EH (cell line): ENCODE measurements at regions not wholly inside any gene's neighbourhood (a gene's known extent, or its start where the extent isn't known, plus 50 kb on each side); places are given as distances from the start of the nearest gene placed in this dataset.
"Not testable (repeated sequence)": the region's sequence is repeated elsewhere in the genome, so short reads cannot be mapped to it uniquely, and the experiment has no call there.

Experiments
- DNase-seq: peaks from one replicate; pipeline ENCODE4 v3.0.0-alpha.2; 2015; ENCODE audit warnings: low read depth

GRCh38 chr16:63702981-63703590, 1418.8 kb downstream of the CDH11 start:
- DNase-seq = no peak

DNA sequence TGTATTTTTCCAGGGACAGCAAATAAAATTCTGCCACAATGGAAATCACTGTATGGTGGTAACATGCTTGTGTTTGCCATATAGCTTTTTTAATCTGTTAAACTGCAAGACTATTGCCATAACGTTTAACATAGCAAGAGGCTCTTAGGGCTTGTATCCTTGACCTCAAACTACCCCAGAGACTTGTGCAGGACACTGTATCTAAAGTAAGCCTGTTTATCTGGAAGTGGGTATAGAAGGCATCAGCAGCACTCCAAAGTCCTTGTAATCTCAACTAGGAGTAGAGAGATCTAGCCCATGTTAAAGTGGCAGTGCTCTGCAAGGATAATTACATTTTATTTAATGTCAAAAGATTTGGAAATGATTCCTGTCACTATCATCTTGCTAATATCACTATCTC, 1424.1 kb downstream of the CDH11 start:
- DNase-seq = no peak

GRCh38 chr16:63695347-63695746, 1426.5 kb downstream of the CDH11 start:
- DNase-seq = no peak

DNA sequence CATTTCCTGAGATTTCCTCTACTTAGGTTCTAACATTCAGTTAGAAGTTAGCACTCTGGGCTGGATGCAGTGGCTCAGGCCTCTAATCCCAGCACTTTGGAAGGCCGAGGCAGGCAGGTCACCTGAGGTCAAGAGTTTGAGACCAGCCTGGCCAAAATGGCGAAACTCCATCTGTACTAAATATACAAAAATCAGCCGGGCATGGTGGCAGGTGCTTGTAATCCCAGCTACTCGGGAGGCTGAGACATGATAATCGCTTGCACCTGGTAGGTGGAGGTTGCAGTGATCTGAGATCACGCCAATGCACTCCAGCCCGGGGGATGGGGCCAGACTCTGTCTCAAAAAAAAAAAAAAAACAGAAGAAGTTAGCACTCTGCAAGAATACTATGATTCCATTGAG, 1430.9 kb downstream of the CDH11 start:
- no peak for DNase-seq

DNA sequence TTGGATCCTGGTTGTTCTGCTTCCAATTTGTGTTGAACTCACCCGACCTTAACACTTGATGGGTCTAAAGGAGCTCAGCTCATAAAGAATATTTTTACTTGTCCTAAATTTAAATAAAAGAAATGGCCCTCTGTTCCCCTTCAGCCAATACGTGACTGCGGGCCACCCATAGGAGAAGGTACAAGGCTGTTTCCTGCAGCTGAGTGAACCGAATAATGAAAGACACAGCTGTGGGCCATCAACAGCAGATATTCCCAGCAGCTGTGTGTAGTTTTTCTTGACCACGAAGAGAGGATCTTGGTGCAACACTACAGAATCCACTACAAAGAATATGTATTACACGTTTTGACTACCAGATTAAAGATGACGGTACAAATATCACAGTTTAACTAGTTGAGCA, 1431.6 kb downstream of the CDH11 start:
- DNase-seq = no peak

- DNase-seq = no peak
These were observed 1432.8 kb downstream of the CDH11 start for GRCh38 chr16:63689068-63689467.

- DNase-seq = no peak
These were observed 1437.4 kb downstream of the CDH11 start for GRCh38 chr16:63684149-63685101.

GRCh38 chr16:63682844-63683243, 1439.0 kb downstream of the CDH11 start:
- no peak for DNase-seq

DNA sequence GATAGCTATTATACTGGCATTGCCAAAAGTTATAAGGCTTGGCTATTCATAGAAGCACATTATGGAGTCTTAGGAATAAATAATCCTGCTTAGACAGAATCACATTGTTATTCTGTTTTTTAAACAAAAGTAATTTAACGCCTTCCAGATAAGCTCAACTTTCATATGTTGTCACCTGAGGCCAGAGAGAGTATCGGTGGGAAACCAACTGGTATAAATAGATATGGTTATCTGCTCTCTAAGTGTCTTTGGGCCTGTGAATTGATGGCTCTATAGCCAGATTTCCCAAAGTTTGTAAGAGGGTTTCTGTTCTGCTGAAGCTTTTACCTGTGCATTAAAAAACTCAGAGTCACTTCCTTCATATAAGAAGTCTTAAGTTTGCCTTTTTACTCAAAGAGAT, 1449.4 kb downstream of the CDH11 start:
- DNase-seq = no peak

DNA sequence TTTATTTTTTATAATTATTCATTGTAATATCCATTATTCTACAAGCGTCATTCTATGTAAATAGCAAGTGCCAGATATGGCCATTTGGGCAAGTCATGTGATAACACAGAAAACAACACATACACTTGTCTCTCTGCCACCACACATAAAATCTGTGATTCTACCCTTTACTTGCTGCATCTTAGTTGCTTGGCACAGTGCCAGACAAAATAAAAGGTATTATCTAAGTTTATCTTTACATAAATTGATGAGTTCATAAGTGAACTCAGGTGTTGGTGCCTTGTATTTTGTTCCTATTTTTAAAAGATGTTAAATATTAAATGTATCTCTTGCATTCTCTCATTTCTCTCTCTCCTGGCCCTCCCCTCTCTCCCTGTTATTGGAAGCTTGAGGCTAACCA, 1458.7 kb downstream of the CDH11 start:
- DNase-seq = no peak

DNA sequence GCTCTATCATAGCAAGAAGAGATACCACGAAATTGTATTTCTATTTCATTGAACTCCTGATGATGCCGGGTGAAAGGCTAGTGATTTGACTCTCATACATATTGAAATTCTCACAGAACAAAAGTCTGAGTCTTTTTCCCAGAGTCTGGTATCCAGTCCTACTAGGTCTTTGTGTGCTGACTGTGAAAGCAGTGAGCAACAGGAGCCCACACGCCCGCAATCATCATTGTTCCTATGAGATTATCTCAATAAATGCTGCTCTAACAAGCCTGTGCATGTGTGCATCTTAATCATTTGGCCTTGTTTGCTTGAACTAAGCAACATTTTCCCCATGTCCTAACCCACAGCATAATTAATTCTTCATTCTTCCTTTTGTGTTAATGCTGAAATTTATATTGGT, 1466.0 kb downstream of the CDH11 start:
- DNase-seq = no peak

DNA sequence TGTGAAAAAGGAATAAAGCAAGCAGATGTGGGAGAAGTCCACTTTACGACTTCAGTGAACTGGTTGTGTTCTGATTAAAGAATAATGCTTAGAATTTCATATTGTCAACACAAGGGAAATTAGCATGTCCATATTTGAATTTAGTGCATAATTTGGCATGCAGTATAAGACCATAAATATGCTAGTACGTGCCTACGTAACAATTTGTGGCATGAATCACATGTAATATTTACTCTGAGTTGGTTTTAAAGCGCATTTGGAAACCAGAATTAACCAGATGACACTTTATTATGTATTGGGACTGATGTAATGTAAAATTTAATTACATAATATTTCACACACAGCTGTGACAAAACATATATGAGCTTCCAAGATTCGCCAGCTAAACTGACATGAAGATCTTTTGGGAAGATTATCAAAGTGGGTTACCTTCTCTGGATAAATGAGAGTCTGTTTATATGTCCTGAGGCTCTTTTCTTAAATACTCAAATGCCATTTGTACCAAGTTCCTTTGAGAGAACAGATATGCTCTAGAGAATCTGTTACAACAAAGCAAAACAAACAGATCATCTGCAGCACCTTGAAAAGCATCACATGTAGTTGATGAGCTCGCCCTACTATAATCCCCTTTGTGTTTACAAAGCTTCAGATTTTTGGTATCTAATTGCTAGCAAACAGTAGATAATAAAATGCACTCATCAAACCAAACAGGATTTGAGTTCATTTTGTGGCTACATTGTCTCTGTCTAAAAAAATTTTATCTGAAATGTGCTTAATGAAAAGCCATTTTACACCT, 1468.6 kb downstream of the CDH11 start:
- no peak for DNase-seq

GRCh38 chr16:63652091-63652490, 1469.8 kb downstream of the CDH11 start:
- no peak for DNase-seq

DNA sequence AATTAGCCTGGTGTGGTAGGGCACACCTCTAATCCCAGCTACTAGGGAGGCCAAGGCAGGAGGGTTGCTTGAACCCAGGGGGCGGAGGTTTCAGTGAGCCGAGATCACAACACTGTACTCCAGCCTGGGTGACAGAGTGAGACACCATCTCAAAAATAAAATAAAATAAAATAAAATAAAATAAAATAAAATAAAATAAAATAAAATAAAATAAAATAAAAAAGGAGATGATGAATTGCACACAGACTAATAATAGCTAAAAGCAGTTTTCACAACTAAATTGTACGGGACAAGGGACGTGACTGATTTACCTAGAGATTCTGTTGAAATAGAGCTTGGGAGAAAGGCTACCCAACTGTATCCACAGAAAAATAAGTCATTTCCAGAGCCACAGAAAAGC, 1471.3 kb downstream of the CDH11 start:
- no peak for DNase-seq

GRCh38 chr16:63633706-63634445, 1488.0 kb downstream of the CDH11 start:
- not testable (repeated sequence) for DNase-seq

DNA sequence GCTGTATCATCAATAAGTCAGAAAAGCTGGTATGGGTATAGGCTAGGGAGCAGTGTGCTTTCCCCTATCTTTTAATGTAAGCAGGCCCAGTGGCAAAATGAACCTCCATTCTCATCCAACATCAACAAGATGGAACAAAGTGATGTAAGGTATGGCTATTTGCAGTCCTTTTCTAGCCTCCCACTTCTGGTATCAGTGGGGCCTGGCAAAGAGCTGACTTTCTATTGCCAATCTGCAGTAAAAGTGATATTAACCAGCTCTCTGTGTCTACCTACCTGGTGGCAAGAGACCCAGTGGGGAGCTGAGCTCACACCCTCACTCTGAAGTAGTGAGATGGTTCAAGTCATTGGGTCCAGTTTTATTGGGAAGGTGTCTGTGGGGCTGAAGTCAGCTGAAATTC, 1492.6 kb downstream of the CDH11 start:
- no peak for DNase-seq

- no peak for DNase-seq
These were observed 1493.1 kb downstream of the CDH11 start for GRCh38 chr16:63628812-63629211.

DNA sequence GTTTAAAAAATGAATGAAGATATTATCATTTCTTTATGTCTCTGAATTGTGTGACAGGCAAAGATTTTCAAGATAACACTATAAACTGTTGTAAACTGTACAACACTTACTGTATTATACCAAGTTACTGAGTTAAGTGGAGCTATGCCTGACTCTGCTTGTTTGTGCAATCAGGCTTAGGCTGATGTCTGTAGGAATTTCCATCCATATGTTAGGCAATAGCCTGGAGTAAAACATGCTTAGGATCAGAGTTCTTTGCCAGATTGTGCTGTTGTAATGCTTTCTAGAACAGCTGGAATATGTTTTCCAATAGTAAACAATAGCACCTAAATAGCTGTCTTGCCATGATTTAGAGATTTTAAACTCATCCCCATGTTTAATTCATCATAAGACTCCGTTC, 1496.7 kb downstream of the CDH11 start:
- no peak for DNase-seq

GRCh38 chr16:63623551-63624039, 1498.3 kb downstream of the CDH11 start:
- no peak for DNase-seq

GRCh38 chr16:63618896-63619485, 1502.9 kb downstream of the CDH11 start:
- DNase-seq = no peak

GRCh38 chr16:63617990-63618763, 1503.7 kb downstream of the CDH11 start:
- DNase-seq = peak; percentile 3
